D721Med (cell line): ENCODE measurements at regions not wholly inside any gene's neighbourhood (a gene's known extent, or its start where the extent isn't known, plus 50 kb on each side); places are given as distances from the start of the nearest gene placed in this dataset.

Source experiments
- DNase-seq: peaks from one replicate; pipeline ENCODE4 v3.0.0; 2011; ENCODE audit warnings: low spot score; ENCODE audit not compliant: insufficient read length
- FAIRE-seq: peaks from 2 replicates; lab custom pipeline; 2011; peaks lifted over from hg19 to GRCh38; lab: Jason Lieb, UNC
- TF ChIP-seq, protein P1 (sequence below): IDR thresholded peaks from 2 replicates; pipeline ENCODE4 v1.5.1; 2012; ENCODE audit warnings: mild to moderate bottlenecking, control low read depth; ENCODE audit not compliant: insufficient read depth; ENCODE audit errors: missing control alignments

- TF ChIP-seq, protein P1, sequence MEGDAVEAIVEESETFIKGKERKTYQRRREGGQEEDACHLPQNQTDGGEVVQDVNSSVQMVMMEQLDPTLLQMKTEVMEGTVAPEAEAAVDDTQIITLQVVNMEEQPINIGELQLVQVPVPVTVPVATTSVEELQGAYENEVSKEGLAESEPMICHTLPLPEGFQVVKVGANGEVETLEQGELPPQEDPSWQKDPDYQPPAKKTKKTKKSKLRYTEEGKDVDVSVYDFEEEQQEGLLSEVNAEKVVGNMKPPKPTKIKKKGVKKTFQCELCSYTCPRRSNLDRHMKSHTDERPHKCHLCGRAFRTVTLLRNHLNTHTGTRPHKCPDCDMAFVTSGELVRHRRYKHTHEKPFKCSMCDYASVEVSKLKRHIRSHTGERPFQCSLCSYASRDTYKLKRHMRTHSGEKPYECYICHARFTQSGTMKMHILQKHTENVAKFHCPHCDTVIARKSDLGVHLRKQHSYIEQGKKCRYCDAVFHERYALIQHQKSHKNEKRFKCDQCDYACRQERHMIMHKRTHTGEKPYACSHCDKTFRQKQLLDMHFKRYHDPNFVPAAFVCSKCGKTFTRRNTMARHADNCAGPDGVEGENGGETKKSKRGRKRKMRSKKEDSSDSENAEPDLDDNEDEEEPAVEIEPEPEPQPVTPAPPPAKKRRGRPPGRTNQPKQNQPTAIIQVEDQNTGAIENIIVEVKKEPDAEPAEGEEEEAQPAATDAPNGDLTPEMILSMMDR = no peak
- FAIRE-seq (no peak), DNase-seq (no peak)
These were observed 156.1 kb upstream of the ERCC6L2 start for GRCh38 chr9:95719354-95719753.

DNA sequence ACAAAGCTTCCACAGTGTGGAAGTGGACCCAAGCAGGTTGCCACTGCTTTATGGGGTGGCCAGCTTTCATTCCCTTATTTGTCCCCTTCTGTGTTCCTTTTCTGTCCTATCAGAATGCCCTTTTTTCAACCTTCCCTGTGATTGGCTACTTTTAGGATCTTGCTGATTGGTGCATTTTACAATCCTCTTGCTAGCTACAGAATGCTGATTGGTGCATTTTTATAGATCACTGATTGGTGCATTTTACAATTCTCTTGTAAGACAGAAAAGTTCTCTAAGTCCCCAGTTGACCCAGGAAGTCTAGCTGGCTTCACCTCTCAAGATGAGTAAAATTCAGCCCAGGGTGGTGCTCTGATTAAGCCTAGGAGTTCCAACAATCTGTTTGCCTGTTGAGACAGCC is 157.2 kb upstream of the ERCC6L2 start:
- DNase-seq = no peak
- no peak for FAIRE-seq
- TF ChIP-seq, protein P1 = no peak

DNA sequence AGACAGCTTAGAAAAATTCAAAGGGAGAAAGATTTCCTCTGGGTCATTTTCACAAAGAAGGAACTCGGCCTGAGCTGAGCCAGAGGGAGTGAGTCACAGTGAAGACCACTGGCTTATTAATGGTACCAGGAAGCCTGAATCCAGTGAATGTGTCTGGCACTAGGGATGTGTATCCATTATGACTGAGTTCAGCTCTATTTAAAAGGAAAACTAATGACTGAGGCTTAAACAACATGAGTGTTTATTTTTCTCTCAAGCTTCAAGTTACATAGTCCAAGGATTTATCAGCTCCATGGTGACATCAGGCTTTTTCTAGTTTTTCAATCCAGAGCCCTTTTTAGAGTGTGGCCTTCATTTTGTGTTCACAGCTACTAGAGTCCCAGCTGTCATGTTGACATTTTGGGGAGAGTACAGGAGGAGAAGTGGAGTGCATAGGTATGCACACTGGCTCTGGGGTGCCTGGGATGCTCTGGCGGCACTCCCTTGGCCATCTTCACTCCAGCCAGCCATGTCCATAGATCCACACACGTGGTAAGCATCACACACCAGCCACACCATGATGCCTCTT is 159.5 kb upstream of the ERCC6L2 start:
- FAIRE-seq = no peak
- TF ChIP-seq, protein P1 = no peak

DNA sequence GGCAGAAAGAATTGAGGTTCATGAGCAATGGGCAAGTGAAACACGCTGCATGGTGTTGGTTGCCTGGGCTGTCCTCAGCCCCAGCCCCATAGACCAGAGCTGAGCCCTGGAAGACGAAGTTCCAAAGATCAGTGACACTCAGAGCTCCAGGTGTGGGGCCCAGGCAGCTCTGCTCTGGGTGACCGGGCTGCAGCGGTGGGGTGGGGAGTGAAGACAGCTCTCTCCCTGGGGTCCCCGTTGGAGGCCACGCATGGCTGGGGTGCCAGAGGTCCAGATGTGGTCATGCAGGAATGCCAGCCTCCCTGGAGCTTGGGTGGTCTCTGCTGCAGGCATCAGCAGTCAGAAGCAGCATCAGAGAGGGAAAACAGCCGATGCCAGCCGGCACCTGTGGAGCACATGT is 165.0 kb upstream of the ERCC6L2 start:
- TF ChIP-seq, protein P1 = no peak
- FAIRE-seq (no peak), DNase-seq (no peak)

More for the DNA sequence above, 159.5 kb upstream of the ERCC6L2 start:
- DNase-seq = no peak

- FAIRE-seq = no peak
- TF ChIP-seq, protein P1 = no peak
- no peak for DNase-seq
These were observed 178.8 kb upstream of the ERCC6L2 start for GRCh38 chr9:95696701-95697100.

DNA sequence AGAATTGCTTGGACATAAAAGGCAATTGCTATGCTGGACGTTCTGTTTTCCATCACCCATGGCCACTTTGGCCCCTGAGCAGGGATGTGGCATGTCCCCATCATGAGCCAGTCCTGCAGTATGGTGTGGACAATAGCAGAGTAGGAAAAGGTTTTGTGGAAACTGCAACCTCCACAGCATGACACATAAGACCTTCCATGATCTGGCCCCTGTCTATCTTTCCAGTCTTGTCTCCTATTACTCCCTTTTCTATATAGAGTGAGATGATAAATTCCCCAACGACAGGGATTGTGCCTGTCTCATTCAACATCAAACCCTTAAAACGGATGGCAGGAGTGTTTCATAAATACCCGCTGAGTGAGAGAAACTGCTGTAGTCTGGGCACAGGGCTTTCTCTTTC is 174.7 kb upstream of the PTCH1 start:
- TF ChIP-seq, protein P1 = no peak
- DNase-seq = no peak
- no peak for FAIRE-seq

DNA sequence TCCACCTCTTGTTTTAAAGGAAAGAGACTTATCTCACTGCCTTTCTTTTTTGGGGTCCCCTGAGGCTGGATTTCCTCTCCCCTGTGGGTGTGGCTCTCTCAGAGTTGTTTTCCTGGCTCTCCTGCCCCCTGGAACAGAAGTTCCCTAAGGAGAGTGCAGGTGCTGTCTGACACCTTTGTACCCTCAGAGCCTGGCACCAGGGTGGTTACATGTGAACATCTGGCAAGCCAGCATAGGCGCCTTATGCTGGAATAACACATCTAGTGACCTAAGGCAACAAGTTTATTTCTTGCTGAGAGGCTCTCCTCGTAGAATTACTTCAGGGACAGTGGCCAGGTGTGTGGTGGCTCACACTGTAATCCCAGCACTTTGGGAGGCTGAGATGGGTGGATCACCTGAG is 172.9 kb upstream of the PTCH1 start:
- DNase-seq (no peak), FAIRE-seq (no peak)
- TF ChIP-seq, protein P1 = no peak
